Keratinocyte (primary cell): ENCODE measurements at regions not wholly inside any gene's neighbourhood (a gene's known extent, or its start where the extent isn't known, plus 50 kb on each side); places are given as distances from the start of the nearest gene placed in this dataset.

ENCODE experiments used
- DNase-seq: peaks from one replicate; pipeline ENCODE4 v3.0.0-alpha.2; 2011; ENCODE audit warnings: low read depth, missing footprints, low spot score
- FAIRE-seq: peaks from 2 replicates; lab custom pipeline; 2011; peaks lifted over from hg19 to GRCh38; lab: Jason Lieb, UNC
- H2AFZ ChIP-seq: 2 replicates; pipeline ENCODE4 v1.6.0; 2012; ENCODE audit warnings: low read length, control low read depth, inconsistent platforms; ENCODE audit not compliant: control insufficient read depth
- H3K27ac ChIP-seq: 2 replicates; pipeline ENCODE4 v1.5.1; 2011; ENCODE audit warnings: low read length; ENCODE audit not compliant: control insufficient read depth, insufficient read depth
- H3K27me3 ChIP-seq: 3 replicates; pipeline ENCODE4 v1.6.0; 2011; ENCODE audit warnings: low read length; ENCODE audit not compliant: control insufficient read depth, insufficient read depth; ENCODE audit errors: extremely low read depth
- H3K36me3 ChIP-seq, 2 experiments: 2 replicates in 1 of 2; 3 replicates in 1 of 2; pipeline ENCODE4 v1.5.1; 2011; ENCODE audit warnings: low read length in 2 of 2, mild to moderate bottlenecking in 1 of 2; ENCODE audit not compliant: control insufficient read depth in 2 of 2, insufficient read depth in 2 of 2; ENCODE audit errors: extremely low read depth in 1 of 2
- H3K4me1 ChIP-seq: 3 replicates; pipeline ENCODE4 v1.5.1; 2011; ENCODE audit warnings: low read length; ENCODE audit not compliant: control insufficient read depth, insufficient read depth; ENCODE audit errors: extremely low read depth
- H3K4me2 ChIP-seq: 3 replicates; pipeline ENCODE4 v1.6.0; 2011; ENCODE audit warnings: low read depth, low read length; ENCODE audit not compliant: control insufficient read depth, insufficient read depth; ENCODE audit errors: extremely low read depth
- H3K4me3 ChIP-seq, 3 experiments: fragments of 200-600 bp in 1 of 3; sonication (generic) in 1 of 3; 2 replicates in 2 of 3; 3 replicates in 1 of 3; pipeline ENCODE4 v1.5.1; 2011 to 2016; ENCODE audit warnings: low read length in 3 of 3, mild to moderate bottlenecking in 3 of 3, control low read depth in 2 of 3, inconsistent platforms in 1 of 3, low read depth in 1 of 3, mixed read lengths in 1 of 3, mixed run types in 1 of 3, moderate library complexity in 1 of 3; ENCODE audit not compliant: control insufficient read depth in 2 of 3, insufficient read depth in 2 of 3; ENCODE audit errors: extremely low read depth in 1 of 3
- H3K79me2 ChIP-seq: 2 replicates; pipeline ENCODE4 v1.6.0; 2012; ENCODE audit warnings: low read length; ENCODE audit not compliant: control insufficient read depth, insufficient read depth
- H3K9ac ChIP-seq: 3 replicates; pipeline ENCODE4 v1.6.0; 2011; ENCODE audit warnings: low read length; ENCODE audit not compliant: control insufficient read depth, insufficient read depth; ENCODE audit errors: extremely low read depth
- H3K9me1 ChIP-seq: 3 replicates; pipeline ENCODE4 v1.6.0; 2011; ENCODE audit warnings: low read length; ENCODE audit not compliant: control insufficient read depth, insufficient read depth; ENCODE audit errors: extremely low read depth
- H3K9me3 ChIP-seq: 2 replicates; pipeline ENCODE4 v1.5.1; 2012; ENCODE audit warnings: low read depth, low read length; ENCODE audit not compliant: control insufficient read depth
- H4K20me1 ChIP-seq: 3 replicates; pipeline ENCODE4 v1.6.0; 2011; ENCODE audit warnings: low read length; ENCODE audit not compliant: control insufficient read depth, insufficient read depth; ENCODE audit errors: extremely low read depth
- EZH2 ChIP-seq: IDR thresholded peaks from one replicate; pipeline ENCODE4 v1.6.1; 2012; ENCODE audit warnings: inconsistent platforms, mild to moderate bottlenecking, low read length, moderate library complexity
- dilution Hi-C: fragments of 300-500 bp; cut with MboI; formaldehyde crosslinking; loops from one replicate; pipeline ENCODE4 v1.7.0; 2020; ENCODE audit warnings: low sequenced_read_pairs; ENCODE audit not compliant: extremely low pct_ligation_motif_present
- TF ChIP-seq, protein P1 (sequence below), 3 experiments: IDR thresholded peaks in 1 of 3; conservative IDR thresholded peaks in 1 of 3; optimal IDR thresholded peaks in 1 of 3; 2 replicates in 2 of 3; 3 replicates in 1 of 3; pipeline versions ENCODE3 to v1.5.1; 2011; ENCODE audit warnings: low read length in 3 of 3, mild to moderate bottlenecking in 3 of 3, moderate library complexity in 2 of 3, control low read depth in 1 of 3, inconsistent platforms in 1 of 3; ENCODE audit not compliant: insufficient read depth in 2 of 3; ENCODE audit errors: extremely low read depth in 1 of 3

DNA sequence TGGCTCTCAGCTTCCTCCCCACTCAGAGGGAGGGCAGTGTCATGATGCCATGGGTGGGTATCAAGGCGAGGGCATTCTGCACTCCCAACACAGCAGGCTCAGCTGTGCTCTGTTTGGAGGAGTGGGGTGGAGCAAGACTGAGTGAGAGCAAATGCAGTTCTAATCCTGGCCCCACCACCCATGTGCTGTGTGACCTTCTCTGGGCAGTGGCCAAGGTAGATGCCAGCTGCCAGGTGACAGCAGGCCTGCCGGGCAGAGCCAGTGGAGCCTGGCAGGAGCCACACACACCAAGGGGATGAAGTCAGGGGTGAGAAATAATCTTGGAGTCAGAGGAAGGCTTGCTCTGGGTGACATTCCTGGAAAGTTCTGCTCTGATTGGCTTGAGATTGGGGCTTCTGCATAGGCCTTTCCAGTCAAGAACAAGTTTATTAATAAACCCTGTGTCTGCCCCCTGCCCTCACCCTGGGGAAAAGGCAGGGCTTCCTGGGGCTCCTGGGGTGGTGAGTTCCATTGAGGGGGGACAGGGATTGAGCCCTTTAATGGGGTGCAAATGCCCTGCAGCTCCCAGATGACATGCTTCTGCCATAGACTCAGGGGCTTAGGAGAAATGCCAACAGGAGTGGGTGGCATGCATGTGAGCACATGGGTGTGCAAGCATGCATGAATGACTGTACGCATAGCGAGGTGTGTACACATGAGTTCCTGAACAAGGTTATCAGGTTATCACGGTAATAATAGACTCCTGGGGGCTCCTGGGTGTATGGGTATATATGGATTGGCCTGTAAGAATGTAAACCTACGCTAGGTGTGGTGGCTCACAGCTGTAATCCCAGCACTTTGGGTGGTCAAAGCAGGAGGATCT, 134.2 kb downstream of the MRPL14 start:
- Histone ChIP-seq H3K4me3 (no peak overlapping the region), H2AFZ (no peak overlapping the region), H4K20me1 (no peaks in the 10 kb centered on the region), H3K27me3 (no peaks in the 10 kb centered on the region), H3K36me3 (no peaks in the 10 kb centered on the region), H3K79me2 (no peaks in the 10 kb centered on the region), H3K27ac (no peak overlapping the region), H3K4me2 (no peak overlapping the region), H3K9me1 (no peaks in the 10 kb centered on the region), H3K9me3 (no peaks in the 10 kb centered on the region), H3K9ac (no peak overlapping the region), H3K4me1 (peaks cover 7% of the 10 kb centered on the region)
- TF ChIP-seq, protein P1, sequence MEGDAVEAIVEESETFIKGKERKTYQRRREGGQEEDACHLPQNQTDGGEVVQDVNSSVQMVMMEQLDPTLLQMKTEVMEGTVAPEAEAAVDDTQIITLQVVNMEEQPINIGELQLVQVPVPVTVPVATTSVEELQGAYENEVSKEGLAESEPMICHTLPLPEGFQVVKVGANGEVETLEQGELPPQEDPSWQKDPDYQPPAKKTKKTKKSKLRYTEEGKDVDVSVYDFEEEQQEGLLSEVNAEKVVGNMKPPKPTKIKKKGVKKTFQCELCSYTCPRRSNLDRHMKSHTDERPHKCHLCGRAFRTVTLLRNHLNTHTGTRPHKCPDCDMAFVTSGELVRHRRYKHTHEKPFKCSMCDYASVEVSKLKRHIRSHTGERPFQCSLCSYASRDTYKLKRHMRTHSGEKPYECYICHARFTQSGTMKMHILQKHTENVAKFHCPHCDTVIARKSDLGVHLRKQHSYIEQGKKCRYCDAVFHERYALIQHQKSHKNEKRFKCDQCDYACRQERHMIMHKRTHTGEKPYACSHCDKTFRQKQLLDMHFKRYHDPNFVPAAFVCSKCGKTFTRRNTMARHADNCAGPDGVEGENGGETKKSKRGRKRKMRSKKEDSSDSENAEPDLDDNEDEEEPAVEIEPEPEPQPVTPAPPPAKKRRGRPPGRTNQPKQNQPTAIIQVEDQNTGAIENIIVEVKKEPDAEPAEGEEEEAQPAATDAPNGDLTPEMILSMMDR (optimal IDR thresholded peaks at IDR 0.05 in 1 of 3, IDR thresholded peaks at IDR 0.05 in 1 of 3, conservative IDR thresholded peaks at IDR 0.05 in 1 of 3; ENCODE audit: extremely low read depth in 1 of 3, insufficient read depth in 2 of 3, low read length in 3 of 3) = no peak
- TF ChIP-seq EZH2 = no peak
- no peak for FAIRE-seq
- no peak for DNase-seq
- dilution Hi-C loops = no loop called here

DNA sequence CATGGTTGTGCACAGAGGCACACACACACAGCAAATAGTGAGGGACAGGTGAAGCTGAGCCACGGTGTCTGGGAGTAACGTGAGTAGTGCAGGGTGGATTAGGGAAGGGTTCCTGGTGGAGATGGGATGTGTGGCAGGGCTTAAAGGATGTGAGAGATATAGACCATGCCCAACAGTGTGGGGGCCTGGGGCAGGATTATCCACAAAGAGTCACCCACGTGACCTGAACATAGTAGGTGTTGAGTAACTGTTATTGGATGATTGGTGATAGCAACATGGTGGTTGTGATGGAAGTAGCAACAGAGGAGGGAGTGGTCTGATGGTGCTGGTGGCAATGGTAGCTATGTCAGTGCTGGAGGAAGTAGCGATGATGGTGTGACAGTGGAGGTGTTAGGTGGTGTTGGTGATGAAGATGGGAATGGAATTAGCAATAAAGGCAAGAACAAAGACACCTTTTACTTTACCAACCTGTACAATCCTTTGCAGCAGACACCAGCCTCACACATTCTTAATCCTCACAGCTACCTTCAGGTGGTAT, 135.1 kb downstream of the MRPL14 start:
- Histone ChIP-seq H3K4me1 (peaks cover 7% of the 10 kb centered on the region), H3K27me3 (peaks cover 5% of the 10 kb centered on the region), H3K9me3 (no peaks in the 10 kb centered on the region), H3K27ac (no peak overlapping the region), H2AFZ (no peak overlapping the region), H3K36me3 (no peaks in the 10 kb centered on the region), H3K9ac (no peak overlapping the region), H3K9me1 (no peaks in the 10 kb centered on the region), H3K4me3 (no peak overlapping the region), H3K4me2 (no peak overlapping the region), H4K20me1 (no peaks in the 10 kb centered on the region), H3K79me2 (no peaks in the 10 kb centered on the region)
- dilution Hi-C loops = no loop called here
- DNase-seq (no peak), FAIRE-seq (no peak)
- TF ChIP-seq, protein P1 (optimal IDR thresholded peaks at IDR 0.05 in 1 of 3, IDR thresholded peaks at IDR 0.05 in 1 of 3, conservative IDR thresholded peaks at IDR 0.05 in 1 of 3; ENCODE audit: extremely low read depth in 1 of 3, insufficient read depth in 2 of 3, low read length in 3 of 3) = no peak
- no peak for TF ChIP-seq EZH2
